NB4 (cell line): ENCODE measurements at regions not wholly inside any gene's neighbourhood (a gene's known extent, or its start where the extent isn't known, plus 50 kb on each side); places are given as distances from the start of the nearest gene placed in this dataset.
"Not testable (repeated sequence)": the region's sequence is repeated elsewhere in the genome, so short reads cannot be mapped to it uniquely, and the experiment has no call there.

ENCODE experiments used
- DNase-seq: peaks from one replicate; pipeline ENCODE4 v3.0.0; 2010; ENCODE audit warnings: low read depth
- H3K4me3 ChIP-seq: one replicate; pipeline ENCODE4 v1.5.1; 2011; ENCODE audit warnings: mild to moderate bottlenecking, low read depth, low read length, moderate library complexity
- MYC ChIP-seq: IDR thresholded peaks from 2 replicates; pipeline ENCODE4 v1.6.1; 2011; ENCODE audit warnings: low read depth, low read length
- POLR2A ChIP-seq: IDR thresholded peaks from 2 replicates; pipeline ENCODE4 v1.6.1; 2011; ENCODE audit warnings: mild to moderate bottlenecking; ENCODE audit not compliant: insufficient read length; ENCODE audit errors: extremely low read depth
- TF ChIP-seq, protein P1 (sequence below): IDR thresholded peaks from 2 replicates; pipeline ENCODE4 v1.6.1; 2011; ENCODE audit warnings: low read depth, low read length
- TF ChIP-seq, protein P2 (sequence below): IDR thresholded peaks from one replicate; pipeline ENCODE4 v1.5.1; 2012; ENCODE audit warnings: low read depth, low read length

DNA sequence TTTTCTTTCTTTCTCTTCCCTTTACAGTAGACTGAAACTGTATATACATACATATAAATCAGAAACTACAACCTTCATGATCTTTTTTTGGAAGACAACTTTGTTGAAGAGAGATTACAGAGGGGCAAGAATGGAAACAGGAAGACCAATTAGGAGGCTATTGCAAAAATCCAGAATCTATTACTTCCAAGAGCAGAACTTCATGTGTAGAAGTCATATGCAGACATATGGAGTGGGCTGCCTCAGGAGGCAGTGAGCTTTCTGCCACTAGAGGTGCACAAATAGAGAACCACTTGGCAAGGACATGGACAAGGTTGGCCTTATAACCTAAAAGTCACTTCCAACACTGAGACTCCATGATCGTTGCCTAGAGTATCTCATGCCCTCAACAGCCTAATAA, 157.8 kb upstream of the NR4A3 start:
- DNase-seq, result no peak
- no peak overlapping the region for H3K4me3 ChIP-seq
- TF ChIP-seq POLR2A (no peak), MYC (no peak)
- TF ChIP-seq, protein P1, sequence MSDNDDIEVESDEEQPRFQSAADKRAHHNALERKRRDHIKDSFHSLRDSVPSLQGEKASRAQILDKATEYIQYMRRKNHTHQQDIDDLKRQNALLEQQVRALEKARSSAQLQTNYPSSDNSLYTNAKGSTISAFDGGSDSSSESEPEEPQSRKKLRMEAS, result no peak
- TF ChIP-seq, protein P2, sequence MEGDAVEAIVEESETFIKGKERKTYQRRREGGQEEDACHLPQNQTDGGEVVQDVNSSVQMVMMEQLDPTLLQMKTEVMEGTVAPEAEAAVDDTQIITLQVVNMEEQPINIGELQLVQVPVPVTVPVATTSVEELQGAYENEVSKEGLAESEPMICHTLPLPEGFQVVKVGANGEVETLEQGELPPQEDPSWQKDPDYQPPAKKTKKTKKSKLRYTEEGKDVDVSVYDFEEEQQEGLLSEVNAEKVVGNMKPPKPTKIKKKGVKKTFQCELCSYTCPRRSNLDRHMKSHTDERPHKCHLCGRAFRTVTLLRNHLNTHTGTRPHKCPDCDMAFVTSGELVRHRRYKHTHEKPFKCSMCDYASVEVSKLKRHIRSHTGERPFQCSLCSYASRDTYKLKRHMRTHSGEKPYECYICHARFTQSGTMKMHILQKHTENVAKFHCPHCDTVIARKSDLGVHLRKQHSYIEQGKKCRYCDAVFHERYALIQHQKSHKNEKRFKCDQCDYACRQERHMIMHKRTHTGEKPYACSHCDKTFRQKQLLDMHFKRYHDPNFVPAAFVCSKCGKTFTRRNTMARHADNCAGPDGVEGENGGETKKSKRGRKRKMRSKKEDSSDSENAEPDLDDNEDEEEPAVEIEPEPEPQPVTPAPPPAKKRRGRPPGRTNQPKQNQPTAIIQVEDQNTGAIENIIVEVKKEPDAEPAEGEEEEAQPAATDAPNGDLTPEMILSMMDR, result no peak

DNA sequence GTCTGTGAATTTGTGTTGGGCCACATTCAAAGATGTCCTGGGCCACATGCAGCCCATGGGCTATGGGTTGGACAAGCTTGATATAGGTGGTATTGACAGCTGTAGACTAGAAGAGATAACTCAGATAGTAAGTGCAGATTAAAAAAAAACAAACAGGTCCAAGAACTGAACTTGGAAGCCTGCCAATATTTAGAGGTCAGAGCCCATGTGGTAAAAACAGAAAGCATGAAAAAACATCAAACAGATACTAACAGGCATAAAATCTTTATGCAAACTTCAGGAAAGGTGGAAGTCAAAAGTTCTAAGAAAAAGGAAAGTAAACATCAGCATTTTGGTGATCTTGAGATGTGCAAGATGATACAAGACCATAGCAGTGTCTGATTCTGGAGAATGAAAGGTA, 155.1 kb upstream of the NR4A3 start:
- DNase-seq, result no peak

DNA sequence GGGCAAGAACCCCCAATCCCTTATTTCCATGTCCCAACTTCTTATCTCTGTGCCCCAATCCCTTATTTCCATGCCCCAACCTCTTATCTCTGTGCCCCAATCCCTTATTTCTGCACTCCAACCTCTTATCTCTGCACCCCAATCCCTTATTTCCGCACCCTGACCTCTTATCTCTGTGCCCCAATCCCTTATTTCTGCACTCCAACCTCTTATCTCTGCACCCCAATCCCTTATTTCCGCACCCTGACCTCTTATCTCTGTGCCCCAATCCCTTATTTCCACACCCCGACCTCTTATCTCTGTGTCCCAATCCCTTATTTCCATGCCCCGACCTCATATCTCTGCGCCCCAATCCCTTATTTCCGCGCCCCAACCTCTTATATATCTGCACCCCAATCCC, 150.8 kb upstream of the NR4A3 start:
- H3K4me3 ChIP-seq, DNase-seq: not testable (repeated sequence)

More for the DNA sequence above, 155.1 kb upstream of the NR4A3 start:
- TF ChIP-seq MYC, result no peak
- TF ChIP-seq, protein P1, result no peak
- no peak for TF ChIP-seq POLR2A
- TF ChIP-seq, protein P2, result no peak
- no peak overlapping the region for H3K4me3 ChIP-seq

DNA sequence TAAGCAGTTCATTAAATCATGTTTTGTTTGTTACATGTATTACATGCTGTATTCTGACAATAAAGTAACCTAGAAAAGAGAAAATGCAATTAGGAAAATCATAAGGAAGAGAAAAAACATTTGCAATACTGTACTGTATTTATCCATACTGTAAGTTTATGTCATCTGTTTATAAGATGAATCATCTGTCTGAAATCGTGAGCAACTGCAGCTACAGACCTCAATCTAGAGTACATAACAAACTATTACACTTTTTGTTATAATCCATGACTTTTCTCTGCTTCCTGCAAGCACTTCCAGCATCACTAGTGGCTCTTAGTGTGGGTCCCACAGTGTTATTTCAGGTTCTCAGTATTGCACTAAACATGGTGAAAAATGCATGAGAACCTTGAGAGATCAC, 144.4 kb upstream of the NR4A3 start:
- no peak overlapping the region for H3K4me3 ChIP-seq
- TF ChIP-seq, protein P1, result no peak
- no peak for TF ChIP-seq MYC
- TF ChIP-seq, protein P2, result no peak
- no peak for TF ChIP-seq POLR2A
- no peak for DNase-seq

DNA sequence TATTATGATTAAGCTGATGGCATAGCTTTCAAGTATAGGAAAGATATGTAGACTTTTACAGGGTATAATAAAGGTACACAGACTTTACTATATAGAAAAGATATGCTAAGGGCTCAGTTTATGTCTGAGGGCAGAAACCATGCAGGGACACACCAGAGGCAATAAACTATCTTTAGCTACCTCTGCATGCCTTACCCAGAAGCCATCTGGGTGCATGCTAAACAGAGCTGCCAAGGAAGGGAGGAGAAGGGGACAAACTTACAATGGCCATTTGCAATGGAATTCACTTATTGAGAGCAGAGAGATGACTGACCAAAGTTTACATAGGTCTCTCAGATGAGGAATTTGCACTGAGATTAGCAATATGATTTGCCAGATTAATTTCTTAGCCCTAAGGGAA, 143.1 kb upstream of the NR4A3 start:
- no peak for DNase-seq
- no peak overlapping the region for H3K4me3 ChIP-seq
- TF ChIP-seq, protein P2, result no peak
- TF ChIP-seq POLR2A, result no peak
- TF ChIP-seq, protein P1, result no peak
- no peak for TF ChIP-seq MYC

DNA sequence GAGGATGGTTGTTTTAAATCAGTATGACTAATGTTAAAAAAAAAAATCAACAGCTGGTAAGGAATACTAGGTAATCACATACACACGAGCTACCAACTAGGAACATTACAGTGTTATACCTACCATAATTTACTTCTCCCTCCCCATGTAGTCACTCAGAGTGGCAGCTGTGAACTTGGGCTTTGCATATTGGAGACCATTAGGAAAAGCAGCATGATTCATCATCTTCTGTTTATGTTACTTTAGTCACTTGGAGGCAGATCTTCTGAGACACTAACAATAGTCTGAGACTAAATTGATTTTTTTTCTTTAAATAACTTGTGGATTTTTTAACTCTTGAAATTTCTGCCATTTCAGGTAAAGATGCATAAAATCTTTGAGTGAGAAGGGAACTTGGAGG, 141.5 kb upstream of the NR4A3 start:
- no peak for DNase-seq
- H3K4me3 ChIP-seq, result no peak overlapping the region
- TF ChIP-seq POLR2A (no peak), MYC (no peak)
- TF ChIP-seq, protein P2, result no peak
- TF ChIP-seq, protein P1, result no peak
